GM12874 (cell line): ENCODE measurements at regions not wholly inside any gene's neighbourhood (a gene's known extent, or its start where the extent isn't known, plus 50 kb on each side); places are given as distances from the start of the nearest gene placed in this dataset.

Source experiments
- TF ChIP-seq, protein P1 (sequence below): IDR thresholded peaks from 2 replicates; pipeline ENCODE4 v1.5.1; 2011; ENCODE audit warnings: low read depth, mild to moderate bottlenecking, control low read depth, low read length, moderate library complexity; ENCODE audit not compliant: insufficient read depth

DNA sequence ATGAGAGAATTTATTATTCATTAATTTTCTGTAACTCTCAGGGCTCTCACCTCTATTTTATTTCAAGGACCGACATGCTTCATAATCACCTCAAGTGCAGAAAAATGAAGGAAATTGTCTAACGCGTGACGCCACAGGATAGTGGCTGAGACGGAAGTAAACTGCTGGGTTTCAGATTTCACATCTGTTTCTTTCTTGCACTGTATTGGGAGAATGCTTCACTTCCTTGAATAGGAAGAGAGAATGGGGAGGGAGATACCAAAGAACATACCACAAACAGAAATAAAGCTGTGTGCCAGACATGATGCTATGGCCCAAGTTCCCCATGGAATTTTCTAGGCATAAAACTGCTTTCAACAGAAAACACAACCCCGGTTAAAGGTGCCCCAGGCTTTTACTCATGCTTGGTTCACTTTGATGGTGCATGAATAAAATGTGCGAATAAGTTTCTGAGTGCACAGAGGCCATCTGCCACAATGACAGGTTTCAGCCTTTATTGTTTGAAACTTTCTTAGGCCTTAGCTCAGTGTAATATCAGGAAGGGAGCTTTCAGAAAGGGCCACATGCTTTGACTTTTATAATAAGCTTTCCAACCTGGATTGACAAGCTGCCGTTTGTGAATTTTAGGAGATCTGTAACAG is 1116.4 kb downstream of the SOCS6 start:
- TF ChIP-seq, protein P1, sequence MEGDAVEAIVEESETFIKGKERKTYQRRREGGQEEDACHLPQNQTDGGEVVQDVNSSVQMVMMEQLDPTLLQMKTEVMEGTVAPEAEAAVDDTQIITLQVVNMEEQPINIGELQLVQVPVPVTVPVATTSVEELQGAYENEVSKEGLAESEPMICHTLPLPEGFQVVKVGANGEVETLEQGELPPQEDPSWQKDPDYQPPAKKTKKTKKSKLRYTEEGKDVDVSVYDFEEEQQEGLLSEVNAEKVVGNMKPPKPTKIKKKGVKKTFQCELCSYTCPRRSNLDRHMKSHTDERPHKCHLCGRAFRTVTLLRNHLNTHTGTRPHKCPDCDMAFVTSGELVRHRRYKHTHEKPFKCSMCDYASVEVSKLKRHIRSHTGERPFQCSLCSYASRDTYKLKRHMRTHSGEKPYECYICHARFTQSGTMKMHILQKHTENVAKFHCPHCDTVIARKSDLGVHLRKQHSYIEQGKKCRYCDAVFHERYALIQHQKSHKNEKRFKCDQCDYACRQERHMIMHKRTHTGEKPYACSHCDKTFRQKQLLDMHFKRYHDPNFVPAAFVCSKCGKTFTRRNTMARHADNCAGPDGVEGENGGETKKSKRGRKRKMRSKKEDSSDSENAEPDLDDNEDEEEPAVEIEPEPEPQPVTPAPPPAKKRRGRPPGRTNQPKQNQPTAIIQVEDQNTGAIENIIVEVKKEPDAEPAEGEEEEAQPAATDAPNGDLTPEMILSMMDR, result no peak

DNA sequence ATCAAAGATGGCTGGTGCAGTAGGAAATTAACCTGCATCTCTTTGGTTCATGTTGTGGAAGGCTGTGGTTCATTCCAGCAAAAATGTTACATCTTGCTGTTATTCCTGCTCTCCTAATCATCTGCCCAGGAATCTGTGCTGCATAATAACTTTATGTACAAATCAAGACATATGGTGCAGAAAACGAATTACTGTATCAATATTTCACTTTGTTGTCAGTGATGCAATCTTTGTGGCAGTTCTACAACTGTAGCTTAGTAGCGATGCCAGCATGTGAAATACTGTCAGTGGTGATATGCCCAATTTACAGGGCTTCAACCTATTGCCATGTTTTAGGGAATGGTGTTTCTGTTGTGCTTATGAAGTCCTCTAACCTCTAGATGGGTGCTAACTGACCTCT is 1114.7 kb downstream of the SOCS6 start:
- TF ChIP-seq, protein P1, result no peak

DNA sequence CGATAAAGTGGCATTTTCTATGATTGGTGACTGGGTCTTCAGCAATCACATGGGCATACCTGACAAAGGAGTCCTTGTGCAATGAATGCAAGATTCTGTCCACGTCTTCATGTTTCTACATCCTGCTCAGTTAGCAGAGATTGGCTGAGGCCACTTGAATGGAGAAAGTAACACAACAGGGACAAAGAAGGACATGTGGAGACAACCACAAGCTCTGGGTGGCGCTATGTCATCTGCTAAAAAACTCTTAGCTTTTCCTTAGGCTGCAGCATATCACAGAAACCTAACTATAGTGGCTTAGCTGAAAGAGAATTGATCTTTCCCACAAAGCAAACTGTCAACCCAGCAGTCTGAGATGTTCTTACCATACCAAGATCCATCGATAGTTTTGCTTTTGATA is 1109.7 kb downstream of the SOCS6 start:
- TF ChIP-seq, protein P1, result no peak

DNA sequence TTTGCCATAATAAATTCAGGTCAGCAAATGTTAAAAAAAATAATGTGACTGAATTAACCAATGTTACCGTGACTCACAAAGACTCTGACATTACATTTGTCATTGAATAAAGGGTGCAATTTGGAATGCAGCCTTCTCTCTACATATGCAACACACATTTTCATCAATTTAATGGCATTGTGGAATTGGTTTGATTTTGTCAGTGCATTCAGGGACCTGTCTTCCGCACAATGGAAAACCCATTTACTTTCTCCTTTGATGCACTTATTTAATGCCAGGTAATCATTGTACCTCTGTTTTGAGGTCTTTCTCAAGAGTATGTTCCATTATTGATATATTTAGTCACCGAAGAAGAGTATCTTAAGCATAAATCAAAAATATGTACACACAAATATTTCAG is 1099.3 kb downstream of the SOCS6 start:
- TF ChIP-seq, protein P1, result no peak

DNA sequence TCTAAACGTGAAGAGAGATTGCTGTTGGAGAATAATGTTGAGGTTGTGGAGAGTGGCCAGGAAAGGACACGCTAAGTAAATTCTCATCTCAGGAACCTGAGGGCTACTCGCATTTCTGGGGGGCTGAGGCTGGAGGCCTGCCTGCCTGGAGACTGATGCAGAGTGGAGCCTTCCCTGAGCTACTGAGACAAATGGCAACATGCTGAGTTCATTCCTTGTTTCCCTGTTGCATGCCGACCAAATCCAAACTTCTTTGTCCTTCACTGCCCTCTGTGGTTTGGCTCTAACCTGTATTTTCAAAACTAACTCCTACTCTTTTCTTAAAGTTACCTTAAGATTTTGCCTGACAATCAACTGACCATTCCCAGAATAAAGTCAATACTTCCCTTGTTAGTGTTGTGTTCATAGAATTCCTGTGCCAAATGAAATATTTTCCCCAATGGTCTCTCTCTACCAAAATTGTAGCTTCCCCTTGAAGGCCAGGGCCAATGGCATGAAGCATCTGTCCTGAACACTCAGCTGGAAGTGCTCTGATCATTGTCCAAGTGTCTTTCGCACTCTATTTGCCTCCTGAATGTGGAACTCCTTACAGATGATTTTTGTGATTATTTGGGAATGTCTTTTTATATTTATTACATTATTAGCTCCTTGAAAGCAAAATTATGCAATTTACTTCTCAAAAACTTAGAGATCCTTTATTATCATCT is 1085.6 kb downstream of the SOCS6 start:
- TF ChIP-seq, protein P1, result no peak

DNA sequence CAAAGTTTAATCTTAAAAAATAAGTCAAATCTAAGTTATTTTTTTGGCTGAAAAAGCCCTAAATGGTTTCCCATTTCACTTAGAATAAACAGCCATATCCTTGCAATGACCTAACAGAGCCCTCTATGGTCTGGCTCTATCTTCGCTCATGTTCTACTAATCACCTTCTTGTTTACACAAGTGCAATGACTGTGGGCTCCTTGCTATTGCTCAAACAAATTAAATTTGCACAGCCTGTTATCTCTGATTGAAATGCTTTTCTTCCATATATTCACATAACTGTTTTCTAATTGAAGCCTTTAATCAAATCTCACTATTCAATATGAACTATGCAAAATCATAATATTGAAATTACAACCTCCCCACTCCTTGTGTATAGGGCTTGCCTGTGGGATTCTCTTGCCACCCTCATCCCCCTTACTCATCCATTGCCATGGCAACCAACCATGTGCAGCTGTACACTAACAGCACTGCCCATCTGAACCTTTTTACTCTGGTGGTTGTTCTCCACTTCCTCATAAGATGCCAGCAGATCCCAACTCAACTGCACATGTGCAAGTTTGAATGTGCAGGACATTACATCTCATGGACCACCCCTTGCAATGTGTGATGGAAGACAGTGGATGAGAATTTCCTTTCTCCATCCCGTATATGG is 1083.2 kb downstream of the SOCS6 start:
- TF ChIP-seq, protein P1, result no peak

DNA sequence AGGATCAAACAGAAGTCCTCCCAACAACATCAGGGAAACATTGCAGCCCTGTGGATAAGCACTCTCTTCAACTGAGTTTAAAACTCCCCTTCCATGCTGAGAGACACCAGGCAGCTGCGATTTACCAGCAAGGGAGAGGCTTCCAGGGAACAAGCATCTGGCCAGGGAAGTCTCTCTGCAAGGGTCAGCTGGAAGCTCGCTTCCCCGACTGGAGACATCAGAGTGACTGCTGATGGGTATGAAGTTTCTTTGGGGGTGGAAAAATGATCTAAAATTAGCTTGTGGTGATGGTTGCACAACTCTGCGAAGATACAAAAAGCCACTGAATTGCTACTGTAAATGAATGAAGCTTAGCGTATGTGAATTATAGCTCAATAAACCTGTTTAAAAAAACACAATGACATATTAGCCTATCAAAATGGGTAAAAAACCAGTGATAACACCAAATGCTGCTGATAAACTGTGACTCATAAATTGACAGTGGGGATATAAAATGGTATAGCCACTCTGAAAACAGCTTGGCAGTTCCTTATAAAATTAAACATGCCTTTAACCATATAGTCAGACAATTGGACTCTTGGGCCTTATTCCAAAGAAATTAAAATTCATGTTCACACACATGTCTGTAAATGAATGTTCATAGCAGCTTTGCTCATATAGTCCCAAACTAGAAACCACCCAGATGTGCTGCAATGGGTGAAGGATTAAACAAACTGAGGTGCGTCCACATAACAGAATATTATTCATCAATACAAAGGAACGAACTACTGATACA is 1082.0 kb downstream of the SOCS6 start:
- TF ChIP-seq, protein P1, result no peak
